PC-9 (cell line): ENCODE measurements at regions not wholly inside any gene's neighbourhood (a gene's known extent, or its start where the extent isn't known, plus 50 kb on each side); places are given as distances from the start of the nearest gene placed in this dataset.

ENCODE experiments used
- BruUV-seq: library from RNA; stranded (reverse); fragments of 400-500 nt; replicated peaks from 2 replicates; lab custom pipeline; 2021; lab: Mats Ljungman, UMichigan
- CTCF ChIA-PET: fragments of 300-600 bp; sonication (Branson Sonifier 250); formaldehyde crosslinking; loops from one replicate; lab custom pipeline; 2022; ENCODE audit warnings: antibody characterized with exemption; lab: Charles Lee
- POLR2A ChIA-PET: fragments of 300-600 bp; sonication (Branson Sonifier 250); formaldehyde crosslinking; loops from one replicate; lab custom pipeline; 2022; ENCODE audit warnings: antibody characterized with exemption; ENCODE audit not compliant: unreplicated experiment; lab: Charles Lee
- DNase-seq, 2 experiments: peaks; one replicate each; pipeline versions ENCODE4 v3.0.0 to v3.0.0-alpha.2; 2015 to 2022; ENCODE audit warnings: mixed read lengths in 1 of 2
- H2AFZ ChIP-seq: fragments of 200-600 bp; sonication (generic); 2 replicates; pipeline ENCODE4 v1.8.1; 2017; ENCODE audit warnings: antibody characterized with exemption
- H3F3A ChIP-seq: fragments of 200-600 bp; sonication (generic); 2 replicates; pipeline ENCODE4 v1.8.1; 2017; ENCODE audit warnings: antibody characterized with exemption, mild to moderate bottlenecking, low read depth; ENCODE audit not compliant: insufficient read depth
- H3K27ac ChIP-seq: fragments of 200-600 bp; sonication (generic); 2 replicates; pipeline ENCODE4 v1.6.1; 2016; ENCODE audit warnings: mixed run types
- H3K27me3 ChIP-seq: fragments of 200-600 bp; sonication (generic); 2 replicates; pipeline ENCODE4 v1.6.1; 2016; ENCODE audit warnings: low read depth, mixed run types; ENCODE audit not compliant: insufficient read depth
- H3K36me3 ChIP-seq: fragments of 200-600 bp; sonication (generic); 2 replicates; pipeline ENCODE4 v1.6.1; 2016; ENCODE audit warnings: low read depth, mixed run types
- H3K4me1 ChIP-seq: fragments of 200-600 bp; sonication (generic); replicated peaks from 2 replicates; pipeline ENCODE4 v1.6.1; 2016; ENCODE audit warnings: mixed run types; ENCODE audit not compliant: insufficient read depth
- H3K4me2 ChIP-seq: fragments of 200-600 bp; sonication (generic); 2 replicates; pipeline ENCODE4 v1.6.1; 2017; ENCODE audit warnings: mixed run types
- H3K4me3 ChIP-seq: fragments of 200-600 bp; sonication (generic); 2 replicates; pipeline ENCODE4 v1.6.1; 2016; ENCODE audit warnings: mixed run types
- H3K79me2 ChIP-seq: fragments of 200-600 bp; sonication (generic); 2 replicates; pipeline ENCODE4 v1.6.1; 2017; ENCODE audit warnings: low read depth, mixed run types
- H3K9me2 ChIP-seq: fragments of 200-600 bp; sonication (generic); 2 replicates; pipeline ENCODE4 v1.8.1; 2017; ENCODE audit warnings: mild to moderate bottlenecking; ENCODE audit not compliant: insufficient read depth
- H3K9me3 ChIP-seq: fragments of 200-600 bp; sonication (generic); 2 replicates; pipeline ENCODE4 v1.8.1; 2016; ENCODE audit warnings: low read depth; ENCODE audit not compliant: insufficient read depth
- H4K20me1 ChIP-seq: fragments of 200-600 bp; sonication (generic); 2 replicates; pipeline ENCODE4 v1.8.1; 2017; ENCODE audit not compliant: insufficient read depth
- EZH2 ChIP-seq: fragments of 200-600 bp; sonication (generic); IDR thresholded peaks from 2 replicates; pipeline ENCODE4 v1.8.0; 2017; ENCODE audit warnings: antibody characterized with exemption, low read depth
- intact Hi-C: fragments of 100-400 bp; cut with micrococcal nuclease; formaldehyde crosslinking; loops from one replicate; pipeline ENCODE4 v1.10.0; 2022; ENCODE audit not compliant: unreplicated experiment
- TF ChIP-seq, protein P1 (sequence below): fragments of 200-600 bp; sonication (generic); conservative IDR thresholded peaks from 2 replicates; pipeline ENCODE4 v1.6.1; 2017; ENCODE audit warnings: mixed run types, antibody characterized with exemption, mild to moderate bottlenecking, moderate library complexity

- H2AFZ ChIP-seq, result no peak overlapping the region
- no peak overlapping the region for H3K4me2 ChIP-seq
- no peaks in the 10 kb centered on the region for H3K27me3 ChIP-seq
- no peak overlapping the region for H3K4me3 ChIP-seq
- DNase-seq, result no peak
- intact Hi-C loops, result no loop called here
- no peak overlapping the region for H3K27ac ChIP-seq
- H3K36me3 ChIP-seq, result no peaks in the 10 kb centered on the region
- BruUV-seq, result no TSS peak
- POLR2A ChIA-PET, result no interaction called here
- H3K9me3 ChIP-seq, result no peaks in the 10 kb centered on the region
- no peaks in the 10 kb centered on the region for H3K4me1 ChIP-seq
- H3K9me2 ChIP-seq, result no peaks in the 10 kb centered on the region
- no peak for TF ChIP-seq EZH2
- TF ChIP-seq, protein P1, sequence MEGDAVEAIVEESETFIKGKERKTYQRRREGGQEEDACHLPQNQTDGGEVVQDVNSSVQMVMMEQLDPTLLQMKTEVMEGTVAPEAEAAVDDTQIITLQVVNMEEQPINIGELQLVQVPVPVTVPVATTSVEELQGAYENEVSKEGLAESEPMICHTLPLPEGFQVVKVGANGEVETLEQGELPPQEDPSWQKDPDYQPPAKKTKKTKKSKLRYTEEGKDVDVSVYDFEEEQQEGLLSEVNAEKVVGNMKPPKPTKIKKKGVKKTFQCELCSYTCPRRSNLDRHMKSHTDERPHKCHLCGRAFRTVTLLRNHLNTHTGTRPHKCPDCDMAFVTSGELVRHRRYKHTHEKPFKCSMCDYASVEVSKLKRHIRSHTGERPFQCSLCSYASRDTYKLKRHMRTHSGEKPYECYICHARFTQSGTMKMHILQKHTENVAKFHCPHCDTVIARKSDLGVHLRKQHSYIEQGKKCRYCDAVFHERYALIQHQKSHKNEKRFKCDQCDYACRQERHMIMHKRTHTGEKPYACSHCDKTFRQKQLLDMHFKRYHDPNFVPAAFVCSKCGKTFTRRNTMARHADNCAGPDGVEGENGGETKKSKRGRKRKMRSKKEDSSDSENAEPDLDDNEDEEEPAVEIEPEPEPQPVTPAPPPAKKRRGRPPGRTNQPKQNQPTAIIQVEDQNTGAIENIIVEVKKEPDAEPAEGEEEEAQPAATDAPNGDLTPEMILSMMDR, result no peak
- no peaks in the 10 kb centered on the region for H3K79me2 ChIP-seq
- CTCF ChIA-PET, result no interaction called here
- no peaks in the 10 kb centered on the region for H3F3A ChIP-seq
- no peaks in the 10 kb centered on the region for H4K20me1 ChIP-seq
Observed at GRCh38 chr18:22060361-22060760, 109.0 kb upstream of the GATA6 start.

GRCh38 chr18:22063102-22063501 lies 106.3 kb upstream of the GATA6 start:
- no peaks in the 10 kb centered on the region for H4K20me1 ChIP-seq
- no peak for DNase-seq
- H3K4me1 ChIP-seq, result no peaks in the 10 kb centered on the region
- H3K79me2 ChIP-seq, result no peaks in the 10 kb centered on the region
- H2AFZ ChIP-seq, result no peak overlapping the region
- TF ChIP-seq, protein P1, result no peak
- no peak for TF ChIP-seq EZH2
- no peaks in the 10 kb centered on the region for H3K36me3 ChIP-seq
- no peak overlapping the region for H3K4me2 ChIP-seq
- H3K27me3 ChIP-seq, result no peaks in the 10 kb centered on the region
- H3K4me3 ChIP-seq, result no peak overlapping the region
- no peaks in the 10 kb centered on the region for H3F3A ChIP-seq
- intact Hi-C loops, result no loop called here
- H3K9me2 ChIP-seq, result no peaks in the 10 kb centered on the region
- ChIA-PET POLR2A (interaction anchor here (0.6 kb wide), 1 partner anchor 132 kb away, joined by 3 read pairs; no protein-coding TSS in a partner anchor), CTCF (no interaction called here)
- no TSS peak for BruUV-seq
- H3K9me3 ChIP-seq, result no peaks in the 10 kb centered on the region
- no peak overlapping the region for H3K27ac ChIP-seq

GRCh38 chr18:22063672-22064071 lies 105.7 kb upstream of the GATA6 start:
- Histone ChIP-seq H3K9me3 (no peaks in the 10 kb centered on the region), H4K20me1 (no peaks in the 10 kb centered on the region), H2AFZ (no peak overlapping the region), H3K4me3 (no peak overlapping the region), H3K4me1 (no peaks in the 10 kb centered on the region), H3K27me3 (no peaks in the 10 kb centered on the region), H3F3A (no peaks in the 10 kb centered on the region), H3K36me3 (no peaks in the 10 kb centered on the region), H3K9me2 (no peaks in the 10 kb centered on the region), H3K4me2 (no peak overlapping the region), H3K27ac (no peak overlapping the region), H3K79me2 (no peaks in the 10 kb centered on the region)
- ChIA-PET CTCF (no interaction called here), POLR2A (interaction anchor here (0.6 kb wide), 1 partner anchor 131 kb away, joined by 3 read pairs; no protein-coding TSS in a partner anchor)
- intact Hi-C loops, result no loop called here
- TF ChIP-seq EZH2, result no peak
- TF ChIP-seq, protein P1, result no peak
- no peak for DNase-seq
- no TSS peak for BruUV-seq
